GM12878 (cell line): ENCODE measurements at regions not wholly inside any gene's neighbourhood (a gene's known extent, or its start where the extent isn't known, plus 50 kb on each side); places are given as distances from the start of the nearest gene placed in this dataset.

ENCODE experiments used
- ATAC-seq: fragments of 200-7000 bp; cut with Tn5 transposase; 3 replicates; pipeline ENCODE4 v1.9.1; 2020; ENCODE audit warnings: mild to moderate bottlenecking, moderate library complexity
- BruUV-seq: library from RNA; stranded (reverse); fragments of 400-500 nt; replicated peaks from 2 replicates; lab custom pipeline; 2021; lab: Mats Ljungman, UMichigan
- CTCF ChIA-PET: fragments of 300-600 bp; sonication (Branson Sonifier 250); formaldehyde crosslinking; extraction: SDS; loops from one replicate; lab custom pipeline; 2021; ENCODE audit warnings: inconsistent platforms; lab: Yijun Ruan, JAX
- POLR2A ChIA-PET: fragments of 350-600 bp; formaldehyde crosslinking; extraction: SDS; loops from one replicate; lab custom pipeline; 2021; ENCODE audit warnings: inconsistent platforms; lab: Charles Lee
- RAD21 ChIA-PET: fragments of 300-600 bp; sonication (Branson Sonifier 250); formaldehyde crosslinking; loops from one replicate; lab custom pipeline; 2023; ENCODE audit warnings: antibody characterized with exemption; ENCODE audit not compliant: unreplicated experiment; lab: Charles Lee
- SMC1A ChIA-PET: fragments of 300-600 bp; sonication (Branson Sonifier 250); formaldehyde crosslinking; loops from one replicate; lab custom pipeline; 2023; ENCODE audit not compliant: unreplicated experiment, uncharacterized antibody; lab: Charles Lee
- DNase-seq: peaks from one replicate; pipeline ENCODE4 v3.0.0-alpha.2; 2011; ENCODE audit warnings: low read depth, low spot score
- FAIRE-seq: peaks from 3 replicates; lab custom pipeline; 2011; peaks lifted over from hg19 to GRCh38; lab: Jason Lieb, UNC
- H2AFZ ChIP-seq: 2 replicates; pipeline ENCODE4 v1.6.0; 2011; ENCODE audit warnings: low read depth, low read length, control low read depth; ENCODE audit not compliant: control insufficient read depth
- H3K27ac ChIP-seq: 2 replicates; pipeline ENCODE4 v1.5.1; 2011; ENCODE audit warnings: control low read depth; ENCODE audit not compliant: control insufficient read depth, insufficient read depth
- H3K27me3 ChIP-seq, 2 experiments: replicated peaks in 1 of 2; 2 replicates each; pipeline versions ENCODE4 v1.6.0 to v1.6.1; 2011; ENCODE audit warnings: low read length in 1 of 2; ENCODE audit not compliant: control insufficient read depth in 2 of 2, insufficient read depth in 2 of 2
- H3K36me3 ChIP-seq, 2 experiments: 2 replicates each; pipeline ENCODE4 v1.5.1; 2011; ENCODE audit warnings: low read length in 1 of 2; ENCODE audit not compliant: control insufficient read depth in 2 of 2, insufficient read depth in 2 of 2
- H3K4me1 ChIP-seq: 2 replicates; pipeline ENCODE4 v1.6.1; 2011; ENCODE audit warnings: mild to moderate bottlenecking, low read length, moderate library complexity, mixed read lengths; ENCODE audit not compliant: control insufficient read depth, insufficient read depth
- H3K4me2 ChIP-seq: 2 replicates; pipeline ENCODE4 v1.6.0; 2011; ENCODE audit warnings: control low read depth; ENCODE audit not compliant: control insufficient read depth, insufficient read depth
- H3K4me3 ChIP-seq: fragments of 200-600 bp; sonication (generic); 2 replicates; pipeline ENCODE4 v1.5.1; 2016
- H3K79me2 ChIP-seq: 2 replicates; pipeline ENCODE4 v1.6.0; 2011; ENCODE audit warnings: low read length; ENCODE audit not compliant: control insufficient read depth, insufficient read depth
- H3K9ac ChIP-seq: 2 replicates; pipeline ENCODE4 v1.8.0; 2011; ENCODE audit warnings: low read length, control low read depth, mixed read lengths; ENCODE audit not compliant: control insufficient read depth, insufficient read depth
- H3K9me3 ChIP-seq: replicated peaks from 3 replicates; pipeline ENCODE4 v1.5.1; 2011; ENCODE audit warnings: mild to moderate bottlenecking, low read length; ENCODE audit not compliant: control insufficient read depth, insufficient read depth
- H4K20me1 ChIP-seq: 2 replicates; pipeline ENCODE4 v1.6.0; 2011; ENCODE audit not compliant: control insufficient read depth, insufficient read depth
- HDAC6 ChIP-seq: fragments of 200-600 bp; sonication (generic); IDR thresholded peaks from one replicate; pipeline ENCODE4 v1.8.0; 2017; ENCODE audit warnings: antibody characterized with exemption; ENCODE audit not compliant: unreplicated experiment
- HDGF ChIP-seq: fragments of 450-650 bp; IDR thresholded peaks from 2 replicates; pipeline ENCODE4 v1.6.1; 2016; ENCODE audit warnings: antibody characterized with exemption
- IKZF2 ChIP-seq, 2 experiments: fragments of 450-650 bp; IDR thresholded peaks; 2 replicates each; pipeline ENCODE4 v1.6.1; 2017; ENCODE audit warnings: mild to moderate bottlenecking in 2 of 2, moderate library complexity in 2 of 2
- MXI1 ChIP-seq: fragments of 150-350 bp; IDR thresholded peaks from 2 replicates; pipeline ENCODE4 v1.6.1; 2011; ENCODE audit warnings: low read depth, mild to moderate bottlenecking, inconsistent platforms, low read length, improper control_type of control experiment
- RELA ChIP-seq: fragments of 450-650 bp; IDR thresholded peaks from 2 replicates; pipeline ENCODE4 v1.8.0; 2014; ENCODE audit warnings: borderline replicate concordance; ENCODE audit not compliant: partially characterized antibody
- SPI1 ChIP-seq: IDR thresholded peaks from 2 replicates; pipeline ENCODE4 v1.6.1; 2011; ENCODE audit warnings: low read depth, mild to moderate bottlenecking, low read length, moderate library complexity, borderline replicate concordance; ENCODE audit not compliant: insufficient read depth
- TBL1XR1 ChIP-seq: IDR thresholded peaks from 2 replicates; pipeline ENCODE4 v1.6.1; 2012; ENCODE audit warnings: low read depth, low read length, improper control_type of control experiment
- WGBS: methylation state at CpG from one replicate; pipeline ENCODE4 v1.1.6; 2016; ENCODE audit warnings: low lambda C conversion rate; ENCODE audit not compliant: insufficient replicate concordance, insufficient coverage; ENCODE audit errors: missing lambda C conversion rate; 5-methylcytosine and 5-hydroxymethylcytosine counted together
- in situ Hi-C: fragments of 300-500 bp; cut with MboI; formaldehyde crosslinking; loops from 9 replicates; pipeline ENCODE4 v1.14.3; 2018; ENCODE audit warnings: mixed read lengths
- intact Hi-C: fragments of 100-400 bp; cut with micrococcal nuclease; formaldehyde crosslinking; loops from one replicate; pipeline ENCODE4 v1.14.2; 2022; ENCODE audit not compliant: unreplicated experiment
- TF ChIP-seq, protein P1 (sequence below): fragments of 450-650 bp; IDR thresholded peaks from 2 replicates; pipeline ENCODE4 v1.6.1; 2017; ENCODE audit warnings: mild to moderate bottlenecking, low read depth, inconsistent platforms; ENCODE audit not compliant: poor library complexity, severe bottlenecking
- TF ChIP-seq, protein P2 (sequence below): fragments of 150-350 bp; IDR thresholded peaks from 2 replicates; pipeline ENCODE4 v1.6.1; 2014; ENCODE audit warnings: mild to moderate bottlenecking, low read depth, low read length
- TF ChIP-seq, protein P3 (sequence below): fragments of 450-650 bp; IDR thresholded peaks from 2 replicates; pipeline ENCODE4 v1.6.1; 2016; ENCODE audit warnings: mild to moderate bottlenecking
- TF ChIP-seq, protein P4 (sequence below): fragments of 450-650 bp; IDR thresholded peaks from 2 replicates; pipeline ENCODE4 v1.6.1; 2016; ENCODE audit warnings: mild to moderate bottlenecking
- TF ChIP-seq, protein P5 (sequence below): IDR thresholded peaks from 2 replicates; pipeline ENCODE4 v1.6.1; 2011; ENCODE audit warnings: borderline replicate concordance, low read depth, mild to moderate bottlenecking, moderate library complexity, low read length; ENCODE audit not compliant: insufficient read depth, poor library complexity, severe bottlenecking

DNA sequence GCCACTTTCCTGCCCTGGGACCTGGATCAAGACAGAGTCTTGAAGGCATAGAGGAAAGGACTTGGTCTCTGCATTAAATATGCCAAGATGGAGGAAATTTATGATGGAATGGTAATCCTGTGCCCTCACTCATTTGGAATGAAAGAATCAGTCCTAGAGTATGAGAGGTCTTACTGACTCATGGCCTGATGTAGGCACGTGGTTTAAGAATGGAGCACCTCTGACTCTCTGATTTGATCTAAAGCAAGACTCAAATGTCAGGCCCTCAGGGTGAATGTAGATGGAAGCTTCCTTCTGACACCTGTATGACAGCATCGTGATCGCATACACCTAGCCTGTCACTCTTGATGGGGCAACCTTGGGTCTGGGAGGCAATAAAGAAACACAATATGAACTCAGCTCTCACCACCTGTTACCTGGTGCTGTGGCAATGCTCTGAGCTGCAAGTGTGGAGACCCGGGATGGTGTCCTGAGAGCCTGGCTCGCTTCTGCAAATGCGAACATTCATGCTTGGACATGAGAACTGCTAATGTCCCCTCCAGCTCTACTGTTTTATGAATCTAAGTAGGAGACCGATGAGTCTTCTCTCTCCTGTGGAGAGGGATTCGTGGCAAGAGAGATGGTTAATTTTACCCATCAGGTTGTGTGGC is 229.9 kb downstream of the ABCC12 start (continued):
- TF ChIP-seq, protein P1, sequence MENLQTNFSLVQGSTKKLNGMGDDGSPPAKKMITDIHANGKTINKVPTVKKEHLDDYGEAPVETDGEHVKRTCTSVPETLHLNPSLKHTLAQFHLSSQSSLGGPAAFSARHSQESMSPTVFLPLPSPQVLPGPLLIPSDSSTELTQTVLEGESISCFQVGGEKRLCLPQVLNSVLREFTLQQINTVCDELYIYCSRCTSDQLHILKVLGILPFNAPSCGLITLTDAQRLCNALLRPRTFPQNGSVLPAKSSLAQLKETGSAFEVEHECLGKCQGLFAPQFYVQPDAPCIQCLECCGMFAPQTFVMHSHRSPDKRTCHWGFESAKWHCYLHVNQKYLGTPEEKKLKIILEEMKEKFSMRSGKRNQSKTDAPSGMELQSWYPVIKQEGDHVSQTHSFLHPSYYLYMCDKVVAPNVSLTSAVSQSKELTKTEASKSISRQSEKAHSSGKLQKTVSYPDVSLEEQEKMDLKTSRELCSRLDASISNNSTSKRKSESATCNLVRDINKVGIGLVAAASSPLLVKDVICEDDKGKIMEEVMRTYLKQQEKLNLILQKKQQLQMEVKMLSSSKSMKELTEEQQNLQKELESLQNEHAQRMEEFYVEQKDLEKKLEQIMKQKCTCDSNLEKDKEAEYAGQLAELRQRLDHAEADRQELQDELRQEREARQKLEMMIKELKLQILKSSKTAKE = no peak
- TF ChIP-seq, protein P2, sequence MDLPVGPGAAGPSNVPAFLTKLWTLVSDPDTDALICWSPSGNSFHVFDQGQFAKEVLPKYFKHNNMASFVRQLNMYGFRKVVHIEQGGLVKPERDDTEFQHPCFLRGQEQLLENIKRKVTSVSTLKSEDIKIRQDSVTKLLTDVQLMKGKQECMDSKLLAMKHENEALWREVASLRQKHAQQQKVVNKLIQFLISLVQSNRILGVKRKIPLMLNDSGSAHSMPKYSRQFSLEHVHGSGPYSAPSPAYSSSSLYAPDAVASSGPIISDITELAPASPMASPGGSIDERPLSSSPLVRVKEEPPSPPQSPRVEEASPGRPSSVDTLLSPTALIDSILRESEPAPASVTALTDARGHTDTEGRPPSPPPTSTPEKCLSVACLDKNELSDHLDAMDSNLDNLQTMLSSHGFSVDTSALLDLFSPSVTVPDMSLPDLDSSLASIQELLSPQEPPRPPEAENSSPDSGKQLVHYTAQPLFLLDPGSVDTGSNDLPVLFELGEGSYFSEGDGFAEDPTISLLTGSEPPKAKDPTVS = no peak
- TF ChIP-seq MXI1 = no peak
- no peak for TF ChIP-seq HDAC6
- no peak for TF ChIP-seq TBL1XR1
- TF ChIP-seq, protein P3, sequence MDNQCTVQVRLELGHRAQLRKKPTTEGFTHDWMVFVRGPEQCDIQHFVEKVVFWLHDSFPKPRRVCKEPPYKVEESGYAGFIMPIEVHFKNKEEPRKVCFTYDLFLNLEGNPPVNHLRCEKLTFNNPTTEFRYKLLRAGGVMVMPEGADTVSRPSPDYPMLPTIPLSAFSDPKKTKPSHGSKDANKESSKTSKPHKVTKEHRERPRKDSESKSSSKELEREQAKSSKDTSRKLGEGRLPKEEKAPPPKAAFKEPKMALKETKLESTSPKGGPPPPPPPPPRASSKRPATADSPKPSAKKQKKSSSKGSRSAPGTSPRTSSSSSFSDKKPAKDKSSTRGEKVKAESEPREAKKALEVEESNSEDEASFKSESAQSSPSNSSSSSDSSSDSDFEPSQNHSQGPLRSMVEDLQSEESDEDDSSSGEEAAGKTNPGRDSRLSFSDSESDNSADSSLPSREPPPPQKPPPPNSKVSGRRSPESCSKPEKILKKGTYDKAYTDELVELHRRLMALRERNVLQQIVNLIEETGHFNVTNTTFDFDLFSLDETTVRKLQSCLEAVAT = no peak
- TF ChIP-seq, all 136 proteins: peak for 0

DNA sequence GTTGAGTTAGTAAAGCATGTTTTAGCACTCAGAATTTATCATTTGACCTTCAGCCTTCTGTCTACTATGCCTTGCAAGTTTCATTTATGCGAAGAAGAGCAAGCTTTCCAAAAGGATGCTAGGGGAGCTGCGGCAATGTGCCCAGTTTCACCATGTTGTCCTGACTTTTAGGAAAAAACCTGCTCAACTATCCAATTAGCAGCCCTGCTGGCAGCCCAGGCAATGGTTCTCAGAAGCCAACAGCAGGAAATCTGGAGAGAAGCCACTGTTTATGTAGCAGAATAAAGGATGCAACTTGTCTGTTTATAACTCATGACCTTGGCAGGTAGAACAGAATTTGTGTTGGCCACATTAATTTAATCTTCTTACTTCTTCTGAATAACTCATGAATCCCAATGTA is 230.8 kb downstream of the ABCC12 start:
- no peak overlapping the region for H3K4me3 ChIP-seq
- H3K27me3 ChIP-seq = no peaks in the 10 kb centered on the region
- H4K20me1 ChIP-seq = no peaks in the 10 kb centered on the region
- H3K9ac ChIP-seq = no peak overlapping the region
- ATAC-seq = no peak
- no peaks in the 10 kb centered on the region for H3K4me1 ChIP-seq
- no peak overlapping the region for H3K27ac ChIP-seq
- no peak for FAIRE-seq
- CTCF ChIA-PET = no interaction called here
- H3K9me3 ChIP-seq = no peaks in the 10 kb centered on the region
- H3K79me2 ChIP-seq = no peaks in the 10 kb centered on the region
- RAD21 ChIA-PET = no interaction called here
- 32% methylated on average over 2 of the region's 2 CpGs for WGBS
- no peak overlapping the region for H2AFZ ChIP-seq
- no peak for DNase-seq
- POLR2A ChIA-PET = no interaction called here
- H3K4me2 ChIP-seq = no peak overlapping the region
- SMC1A ChIA-PET = no interaction called here
- intact Hi-C loops = no loop called here
- no TSS peak for BruUV-seq
- no peaks in the 10 kb centered on the region for H3K36me3 ChIP-seq
- in situ Hi-C loops = no loop called here
- TF ChIP-seq SPI1 (no peak), HDGF (no peak), RELA (no peak), IKZF2 (IDR thresholded peaks at IDR 0.05) (no peak), MXI1 (no peak)
- TF ChIP-seq, protein P4, sequence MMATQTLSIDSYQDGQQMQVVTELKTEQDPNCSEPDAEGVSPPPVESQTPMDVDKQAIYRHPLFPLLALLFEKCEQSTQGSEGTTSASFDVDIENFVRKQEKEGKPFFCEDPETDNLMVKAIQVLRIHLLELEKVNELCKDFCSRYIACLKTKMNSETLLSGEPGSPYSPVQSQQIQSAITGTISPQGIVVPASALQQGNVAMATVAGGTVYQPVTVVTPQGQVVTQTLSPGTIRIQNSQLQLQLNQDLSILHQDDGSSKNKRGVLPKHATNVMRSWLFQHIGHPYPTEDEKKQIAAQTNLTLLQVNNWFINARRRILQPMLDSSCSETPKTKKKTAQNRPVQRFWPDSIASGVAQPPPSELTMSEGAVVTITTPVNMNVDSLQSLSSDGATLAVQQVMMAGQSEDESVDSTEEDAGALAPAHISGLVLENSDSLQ = no peak
- TF ChIP-seq, protein P5, sequence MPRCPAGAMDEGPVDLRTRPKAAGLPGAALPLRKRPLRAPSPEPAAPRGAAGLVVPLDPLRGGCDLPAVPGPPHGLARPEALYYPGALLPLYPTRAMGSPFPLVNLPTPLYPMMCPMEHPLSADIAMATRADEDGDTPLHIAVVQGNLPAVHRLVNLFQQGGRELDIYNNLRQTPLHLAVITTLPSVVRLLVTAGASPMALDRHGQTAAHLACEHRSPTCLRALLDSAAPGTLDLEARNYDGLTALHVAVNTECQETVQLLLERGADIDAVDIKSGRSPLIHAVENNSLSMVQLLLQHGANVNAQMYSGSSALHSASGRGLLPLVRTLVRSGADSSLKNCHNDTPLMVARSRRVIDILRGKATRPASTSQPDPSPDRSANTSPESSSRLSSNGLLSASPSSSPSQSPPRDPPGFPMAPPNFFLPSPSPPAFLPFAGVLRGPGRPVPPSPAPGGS = no peak
